Skeletal muscle satellite cell (primary cell): ENCODE measurements at regions not wholly inside any gene's neighbourhood (a gene's known extent, or its start where the extent isn't known, plus 50 kb on each side); places are given as distances from the start of the nearest gene placed in this dataset.

Experiments used
- H3K27me3 ChIP-seq: 2 replicates; pipeline ENCODE4 v1.7.0; 2013; ENCODE audit warnings: low read length; ENCODE audit not compliant: control insufficient read depth, insufficient read depth
- H3K36me3 ChIP-seq: 2 replicates; pipeline ENCODE4 v1.7.0; 2013; ENCODE audit warnings: mild to moderate bottlenecking, control low read depth, low read length; ENCODE audit not compliant: insufficient read depth
- H3K4me1 ChIP-seq: 2 replicates; pipeline ENCODE4 v1.7.0; 2013; ENCODE audit warnings: low read length; ENCODE audit not compliant: control insufficient read depth, insufficient read depth
- H3K4me2 ChIP-seq: 2 replicates; pipeline ENCODE4 v1.7.0; 2013; ENCODE audit warnings: mild to moderate bottlenecking, low read length
- H3K4me3 ChIP-seq: 2 replicates; pipeline ENCODE4 v1.7.0; 2013; ENCODE audit warnings: low read length
- H3K9ac ChIP-seq: 2 replicates; pipeline ENCODE4 v1.7.0; 2013; ENCODE audit warnings: mild to moderate bottlenecking, low read depth, low read length, moderate library complexity
- H3K9me3 ChIP-seq: replicated peaks from 2 replicates; pipeline ENCODE4 v1.7.0; 2013; ENCODE audit warnings: mild to moderate bottlenecking, control low read depth, low read length

DNA sequence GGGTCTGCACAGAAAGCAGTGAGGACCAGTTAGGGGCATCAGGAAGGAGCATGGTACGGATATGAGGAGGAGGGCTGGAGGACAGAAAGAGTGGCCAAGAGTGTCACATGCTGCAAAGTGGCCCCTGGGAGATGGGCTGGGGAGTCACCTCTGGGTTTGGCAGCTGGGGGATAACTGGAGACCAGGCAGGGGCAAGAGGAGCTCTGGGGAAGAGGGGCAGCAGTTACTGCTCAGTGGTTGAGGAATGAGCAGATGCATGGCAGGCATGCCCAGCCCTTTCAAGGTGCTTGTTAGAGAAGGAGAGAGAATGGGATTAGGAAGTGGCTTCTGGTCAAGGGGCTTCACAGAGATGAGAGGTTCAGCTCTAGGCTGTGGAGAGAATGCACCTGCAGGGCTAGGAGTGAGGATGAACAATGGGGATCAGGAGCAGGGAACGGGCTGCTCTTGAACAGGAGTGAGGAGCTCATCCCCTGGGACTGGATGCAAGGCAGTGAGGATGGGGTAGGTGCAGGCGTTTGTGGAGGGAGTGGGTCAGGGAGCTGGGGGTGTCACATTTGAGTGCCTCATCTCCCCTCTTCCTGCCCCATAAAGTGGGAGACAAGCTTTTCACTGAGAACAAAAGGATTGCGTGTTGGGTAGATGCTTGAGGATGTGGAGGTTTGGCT, 127.5 kb downstream of the PAPOLA start:
- no peak overlapping the region for H3K4me3 ChIP-seq
- no peaks in the 10 kb centered on the region for H3K4me1 ChIP-seq
- no peak overlapping the region for H3K4me2 ChIP-seq
- no peaks in the 10 kb centered on the region for H3K9me3 ChIP-seq
- H3K27me3 ChIP-seq = no peaks in the 10 kb centered on the region
- no peak overlapping the region for H3K9ac ChIP-seq
- H3K36me3 ChIP-seq = no peaks in the 10 kb centered on the region

DNA sequence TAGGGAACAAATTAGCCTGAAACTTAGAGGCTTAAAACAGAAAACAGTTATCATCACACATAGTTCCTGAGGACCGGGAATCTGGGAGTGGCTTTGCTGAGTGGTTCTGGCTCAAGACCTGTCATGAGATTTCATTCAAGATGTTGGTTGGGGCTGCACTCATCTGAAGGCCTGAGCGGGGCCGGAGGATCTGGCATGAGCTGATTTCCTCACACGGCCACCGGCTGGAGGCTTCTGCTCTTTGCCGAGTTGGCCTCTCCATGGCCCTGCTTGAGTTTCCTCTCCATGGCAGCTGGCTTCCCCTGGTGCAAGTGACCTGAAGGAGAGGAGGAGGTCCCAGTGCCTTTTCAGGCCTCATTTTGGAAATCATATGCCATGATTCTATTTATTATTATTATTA, 128.1 kb downstream of the PAPOLA start:
- Histone ChIP-seq H3K9me3 (no peaks in the 10 kb centered on the region), H3K27me3 (no peaks in the 10 kb centered on the region), H3K9ac (no peak overlapping the region)

DNA sequence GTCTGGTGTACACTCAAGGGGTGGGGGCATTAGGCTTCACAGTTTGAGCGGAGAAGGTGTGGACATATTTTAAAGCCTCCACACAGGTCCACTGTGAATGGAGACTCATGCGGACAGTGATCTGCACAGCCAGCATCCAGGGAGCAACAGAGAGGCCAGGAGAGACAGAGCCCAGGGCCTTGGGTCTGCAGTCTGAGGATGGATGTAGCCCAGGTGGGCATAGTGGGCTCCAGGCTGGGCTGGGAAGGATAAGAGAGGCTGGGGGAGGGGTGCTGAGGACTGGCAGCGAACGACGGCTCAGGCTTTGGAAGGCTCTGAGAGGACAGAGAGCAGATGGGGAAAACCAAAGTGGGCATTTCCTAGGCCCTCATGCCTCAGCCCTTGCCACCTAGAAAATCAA, 128.8 kb downstream of the PAPOLA start:
- H3K4me3 ChIP-seq = no peak overlapping the region
- H3K4me1 ChIP-seq = no peaks in the 10 kb centered on the region
- H3K9ac ChIP-seq = no peak overlapping the region
- no peaks in the 10 kb centered on the region for H3K36me3 ChIP-seq
- no peak overlapping the region for H3K4me2 ChIP-seq
- no peaks in the 10 kb centered on the region for H3K9me3 ChIP-seq
- H3K27me3 ChIP-seq = no peaks in the 10 kb centered on the region

More for the DNA sequence above, 128.1 kb downstream of the PAPOLA start:
- H3K4me2 ChIP-seq = no peak overlapping the region
- H3K4me3 ChIP-seq = no peak overlapping the region
- H3K36me3 ChIP-seq = no peaks in the 10 kb centered on the region
- H3K4me1 ChIP-seq = no peaks in the 10 kb centered on the region

DNA sequence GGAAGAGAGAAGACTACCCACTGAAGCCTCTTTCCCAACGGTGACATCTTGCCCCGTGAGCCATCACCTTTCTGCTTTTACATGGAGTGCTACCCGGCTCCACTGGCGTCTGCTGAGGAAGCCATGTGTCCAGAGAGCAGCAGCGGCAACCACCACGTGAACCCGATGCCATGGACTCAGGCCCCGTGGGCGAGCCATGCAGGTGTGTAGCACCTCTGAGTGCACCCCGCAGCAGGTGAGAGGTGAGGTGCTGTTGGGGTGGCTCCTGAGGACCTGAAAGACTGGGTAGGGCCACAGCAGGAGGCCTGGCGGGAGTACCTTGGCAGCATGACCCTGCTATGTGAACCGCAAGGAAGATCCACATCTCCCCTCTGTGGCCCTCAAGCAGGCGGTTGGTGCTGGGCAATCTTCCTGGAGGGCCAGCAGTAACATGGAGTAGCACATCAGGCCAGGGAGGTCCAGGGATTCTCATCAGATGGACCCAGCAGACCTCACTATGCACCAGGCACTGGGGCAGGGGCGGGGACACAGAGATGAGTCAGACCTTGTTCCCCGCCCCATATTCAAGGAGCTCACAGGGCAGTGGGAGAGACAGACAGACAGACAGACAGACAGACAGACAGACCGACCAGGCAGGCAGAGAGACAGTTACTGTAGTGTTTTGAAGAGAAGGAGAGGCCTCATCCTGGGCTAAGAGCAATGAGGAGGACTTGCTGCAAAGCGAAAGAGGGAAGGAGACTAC, 129.6 kb downstream of the PAPOLA start:
- no peaks in the 10 kb centered on the region for H3K4me1 ChIP-seq
- H3K4me3 ChIP-seq = no peak overlapping the region
- H3K9me3 ChIP-seq = no peaks in the 10 kb centered on the region
- H3K9ac ChIP-seq = no peak overlapping the region
- no peak overlapping the region for H3K4me2 ChIP-seq
- no peaks in the 10 kb centered on the region for H3K27me3 ChIP-seq
- no peaks in the 10 kb centered on the region for H3K36me3 ChIP-seq

DNA sequence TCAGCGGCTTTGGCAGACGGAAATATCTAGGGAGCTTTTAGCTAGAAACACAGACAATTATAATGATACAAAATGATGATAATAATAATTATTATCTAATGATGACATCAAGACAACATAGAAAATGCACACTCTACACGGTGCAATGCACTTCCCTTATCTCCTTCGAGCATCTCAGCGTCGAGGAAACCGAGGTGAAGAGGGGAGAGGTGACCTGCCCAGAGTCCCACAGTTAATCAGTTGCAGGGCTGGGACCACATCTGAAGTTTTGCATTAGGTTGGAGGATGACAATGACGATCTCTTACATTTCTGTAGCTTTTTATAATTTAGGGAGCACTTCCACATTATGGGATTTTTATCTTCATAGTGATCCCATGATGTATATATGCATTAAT, 130.2 kb downstream of the PAPOLA start:
- Histone ChIP-seq H3K9me3 (no peaks in the 10 kb centered on the region), H3K4me1 (no peaks in the 10 kb centered on the region), H3K4me3 (no peak overlapping the region), H3K36me3 (no peaks in the 10 kb centered on the region), H3K4me2 (no peak overlapping the region), H3K9ac (no peak overlapping the region), H3K27me3 (no peaks in the 10 kb centered on the region)

DNA sequence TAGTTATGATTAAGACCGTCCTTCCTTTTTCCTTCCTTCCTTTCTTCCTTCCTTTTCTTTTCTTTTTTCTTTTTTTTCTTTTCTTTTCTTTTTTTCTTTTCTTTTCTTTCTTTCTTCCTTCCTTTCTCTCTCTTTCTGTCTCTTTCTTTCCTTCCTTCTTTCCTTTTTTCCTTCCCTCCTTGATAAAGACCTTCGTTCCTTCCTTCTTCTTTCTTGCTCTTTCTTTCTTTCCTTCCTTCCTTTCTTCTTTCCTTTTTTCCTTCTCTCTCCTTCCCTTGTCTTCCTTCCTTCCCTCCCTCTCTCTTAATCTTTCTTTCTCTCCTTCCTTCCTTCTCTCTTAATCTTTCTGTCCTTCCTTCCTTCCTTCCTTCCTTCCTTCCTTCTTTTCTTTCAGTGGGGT, 130.9 kb downstream of the PAPOLA start:
- no peaks in the 10 kb centered on the region for H3K9me3 ChIP-seq
- no peak overlapping the region for H3K4me2 ChIP-seq
- H3K36me3 ChIP-seq = no peaks in the 10 kb centered on the region
- H3K9ac ChIP-seq = no peak overlapping the region
- H3K4me3 ChIP-seq = no peak overlapping the region
- H3K27me3 ChIP-seq = no peaks in the 10 kb centered on the region
- no peaks in the 10 kb centered on the region for H3K4me1 ChIP-seq

DNA sequence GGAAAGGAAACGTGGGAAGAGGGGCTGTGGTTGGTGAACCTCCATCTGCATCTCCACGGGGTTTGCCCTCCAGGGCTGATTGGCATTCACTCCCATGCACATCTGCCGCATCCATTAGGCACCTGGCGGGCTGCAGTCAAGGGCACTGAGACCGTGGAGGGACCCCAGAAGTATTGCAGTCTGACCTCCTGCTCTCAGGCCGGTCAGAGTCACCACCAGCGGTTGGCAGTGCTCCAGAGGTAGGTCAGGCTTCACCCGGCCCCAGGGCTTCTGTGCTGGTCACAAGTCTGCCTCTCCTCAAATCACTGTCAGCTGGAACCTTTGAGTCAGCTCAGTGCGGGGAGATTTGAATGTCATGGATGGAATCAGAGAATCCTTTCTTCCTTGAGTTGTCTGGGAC, 132.3 kb downstream of the PAPOLA start:
- Histone ChIP-seq H3K27me3 (no peaks in the 10 kb centered on the region), H3K9ac (no peak overlapping the region), H3K4me1 (no peaks in the 10 kb centered on the region), H3K4me2 (no peak overlapping the region), H3K36me3 (no peaks in the 10 kb centered on the region), H3K4me3 (no peak overlapping the region), H3K9me3 (no peaks in the 10 kb centered on the region)

DNA sequence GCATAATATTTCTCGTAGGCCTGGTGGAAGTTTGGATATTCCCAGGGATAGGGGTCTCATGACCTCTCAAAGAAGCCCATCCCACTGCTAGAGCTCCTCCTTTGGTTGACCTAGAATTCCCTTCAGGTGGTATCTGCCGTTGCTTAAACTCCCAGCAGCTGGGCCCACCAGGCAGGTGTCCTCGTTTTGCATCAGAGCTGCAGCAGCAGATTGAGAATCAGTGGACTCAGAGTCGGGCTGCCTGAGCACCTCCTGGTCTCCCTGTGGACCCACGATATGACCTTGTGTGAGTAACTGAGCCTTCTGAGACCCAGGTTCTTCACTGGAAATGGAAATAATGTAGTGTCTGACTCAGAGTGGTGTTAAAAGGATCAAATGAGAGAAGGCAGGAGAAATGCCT, 132.7 kb downstream of the PAPOLA start:
- no peaks in the 10 kb centered on the region for H3K9me3 ChIP-seq
- no peaks in the 10 kb centered on the region for H3K4me1 ChIP-seq
- no peak overlapping the region for H3K4me2 ChIP-seq
- no peak overlapping the region for H3K4me3 ChIP-seq
- no peak overlapping the region for H3K9ac ChIP-seq
- H3K27me3 ChIP-seq = no peaks in the 10 kb centered on the region
- H3K36me3 ChIP-seq = no peaks in the 10 kb centered on the region

DNA sequence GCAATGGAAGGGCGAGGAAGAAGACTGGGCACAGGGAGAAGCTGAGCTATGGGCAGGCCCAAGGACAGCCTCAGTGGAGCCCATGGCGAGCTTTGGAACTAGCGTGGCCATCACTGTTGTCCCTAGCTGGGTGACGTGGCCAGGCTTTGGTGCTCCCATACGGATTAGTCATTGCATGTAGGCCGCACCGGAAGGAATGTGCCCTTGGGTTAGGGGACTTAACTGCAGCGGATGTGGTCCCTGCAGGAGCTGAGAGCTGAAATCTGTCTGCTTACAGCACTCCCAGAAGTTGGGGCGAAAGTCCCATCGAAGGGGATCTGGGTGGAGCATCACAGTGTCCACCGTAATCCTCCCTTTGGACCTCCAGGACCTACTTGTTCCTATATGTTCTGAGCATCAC, 133.7 kb downstream of the PAPOLA start:
- Histone ChIP-seq H3K4me1 (no peaks in the 10 kb centered on the region), H3K9me3 (no peaks in the 10 kb centered on the region)

DNA sequence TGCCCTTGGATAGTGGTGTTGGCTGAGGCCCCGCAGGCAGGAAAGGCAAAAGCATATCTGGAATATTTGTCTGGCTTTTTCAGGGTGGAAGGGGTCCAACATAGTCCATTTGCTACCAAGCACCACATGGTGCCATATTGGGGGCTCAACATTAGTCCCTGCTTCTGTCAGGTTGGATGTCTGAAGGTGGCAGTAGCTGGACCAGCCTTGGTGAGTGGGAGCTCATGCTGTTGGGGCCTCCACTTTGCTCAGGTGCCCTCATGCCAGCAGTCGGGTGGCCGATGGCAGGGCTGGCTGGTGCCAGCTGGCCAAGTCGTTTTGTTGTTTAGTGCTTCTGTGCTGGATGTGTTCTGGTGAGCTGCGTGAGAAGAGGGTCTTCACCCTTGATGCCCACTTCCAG, 135.3 kb downstream of the PAPOLA start:
- H3K4me1 ChIP-seq = no peaks in the 10 kb centered on the region
- no peaks in the 10 kb centered on the region for H3K27me3 ChIP-seq
- H3K9me3 ChIP-seq = no peaks in the 10 kb centered on the region
- no peak overlapping the region for H3K9ac ChIP-seq
- no peak overlapping the region for H3K4me3 ChIP-seq
- H3K4me2 ChIP-seq = no peak overlapping the region
- no peaks in the 10 kb centered on the region for H3K36me3 ChIP-seq

More for the DNA sequence above, 133.7 kb downstream of the PAPOLA start:
- Histone ChIP-seq H3K4me2 (no peak overlapping the region), H3K27me3 (no peaks in the 10 kb centered on the region), H3K4me3 (no peak overlapping the region), H3K9ac (no peak overlapping the region), H3K36me3 (no peaks in the 10 kb centered on the region)

DNA sequence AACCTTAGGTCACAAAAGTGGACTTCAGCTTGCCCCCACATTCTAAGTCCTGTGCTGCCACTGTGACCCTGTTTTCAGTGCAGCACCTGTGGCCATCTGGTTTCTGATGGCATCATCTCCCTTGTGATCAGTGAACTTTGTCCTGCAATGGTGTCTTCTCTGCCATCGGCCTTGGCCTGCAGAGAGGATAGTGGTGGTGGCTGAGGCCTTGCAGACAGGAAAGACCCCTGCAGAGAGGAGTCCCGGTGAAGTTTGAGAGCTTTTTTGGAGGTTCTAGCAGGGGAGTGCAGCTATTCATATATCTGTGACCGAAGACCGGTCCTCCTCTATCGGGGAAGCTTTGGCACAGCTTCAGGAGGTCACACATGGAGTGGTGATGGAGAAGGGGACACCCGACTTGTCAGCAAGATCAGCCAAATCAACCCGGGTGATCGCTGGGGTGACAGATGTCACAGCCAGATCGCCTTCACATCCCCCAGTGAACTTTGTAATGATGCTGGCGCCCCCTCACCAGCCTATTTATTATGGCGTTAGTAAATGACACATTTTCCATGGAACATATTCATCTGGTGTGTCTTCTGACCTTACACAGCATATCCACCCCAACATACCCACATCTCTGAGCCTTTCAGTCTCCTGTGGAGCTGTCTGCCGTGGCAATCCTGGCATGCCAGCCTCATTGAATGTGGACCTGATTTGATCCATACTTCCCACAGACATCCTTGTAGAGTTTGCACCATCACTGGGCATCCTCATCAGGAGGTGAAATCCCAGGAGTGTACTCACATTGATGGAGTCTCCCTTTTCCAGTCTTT, 136.1 kb downstream of the PAPOLA start:
- Histone ChIP-seq H3K4me1 (no peaks in the 10 kb centered on the region), H3K27me3 (no peaks in the 10 kb centered on the region), H3K9me3 (no peaks in the 10 kb centered on the region), H3K4me3 (no peak overlapping the region), H3K4me2 (no peak overlapping the region), H3K36me3 (no peaks in the 10 kb centered on the region), H3K9ac (no peak overlapping the region)
